GM12873 (cell line): ENCODE measurements at regions not wholly inside any gene's neighbourhood (a gene's known extent, or its start where the extent isn't known, plus 50 kb on each side); places are given as distances from the start of the nearest gene placed in this dataset.

Source experiments
- TF ChIP-seq, protein P1 (sequence below): IDR thresholded peaks from 2 replicates; pipeline ENCODE4 v1.5.1; 2012; ENCODE audit warnings: low read depth, mild to moderate bottlenecking, moderate library complexity, low read length, control low read depth; ENCODE audit not compliant: insufficient read depth; ENCODE audit errors: missing control alignments

GRCh38 chr10:112039823-112040222 lies 143.7 kb downstream of the GPAM start:
- TF ChIP-seq, protein P1, sequence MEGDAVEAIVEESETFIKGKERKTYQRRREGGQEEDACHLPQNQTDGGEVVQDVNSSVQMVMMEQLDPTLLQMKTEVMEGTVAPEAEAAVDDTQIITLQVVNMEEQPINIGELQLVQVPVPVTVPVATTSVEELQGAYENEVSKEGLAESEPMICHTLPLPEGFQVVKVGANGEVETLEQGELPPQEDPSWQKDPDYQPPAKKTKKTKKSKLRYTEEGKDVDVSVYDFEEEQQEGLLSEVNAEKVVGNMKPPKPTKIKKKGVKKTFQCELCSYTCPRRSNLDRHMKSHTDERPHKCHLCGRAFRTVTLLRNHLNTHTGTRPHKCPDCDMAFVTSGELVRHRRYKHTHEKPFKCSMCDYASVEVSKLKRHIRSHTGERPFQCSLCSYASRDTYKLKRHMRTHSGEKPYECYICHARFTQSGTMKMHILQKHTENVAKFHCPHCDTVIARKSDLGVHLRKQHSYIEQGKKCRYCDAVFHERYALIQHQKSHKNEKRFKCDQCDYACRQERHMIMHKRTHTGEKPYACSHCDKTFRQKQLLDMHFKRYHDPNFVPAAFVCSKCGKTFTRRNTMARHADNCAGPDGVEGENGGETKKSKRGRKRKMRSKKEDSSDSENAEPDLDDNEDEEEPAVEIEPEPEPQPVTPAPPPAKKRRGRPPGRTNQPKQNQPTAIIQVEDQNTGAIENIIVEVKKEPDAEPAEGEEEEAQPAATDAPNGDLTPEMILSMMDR = no peak

GRCh38 chr10:112040696-112041095 lies 142.9 kb downstream of the GPAM start:
- TF ChIP-seq, protein P1 = no peak

DNA sequence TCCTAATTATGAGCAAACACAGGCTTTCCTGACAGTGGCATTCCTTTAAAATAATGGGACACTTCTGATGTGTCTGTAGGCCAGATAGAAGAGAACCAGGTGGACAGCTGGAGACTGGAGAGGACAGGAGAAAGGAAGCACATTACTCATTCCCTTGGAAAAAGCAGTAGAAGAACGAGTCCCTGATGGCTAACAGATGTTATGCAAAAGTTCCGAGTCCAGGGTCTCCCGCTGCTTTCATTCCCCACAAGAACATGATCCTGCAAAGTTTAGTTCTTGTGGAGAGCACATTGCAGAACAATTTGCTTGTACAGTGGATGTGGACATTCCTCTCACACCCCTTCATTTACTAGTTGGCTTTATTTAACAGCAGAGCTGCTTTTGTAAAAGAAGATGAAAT lies 137.6 kb downstream of the GPAM start:
- TF ChIP-seq, protein P1 = no peak

DNA sequence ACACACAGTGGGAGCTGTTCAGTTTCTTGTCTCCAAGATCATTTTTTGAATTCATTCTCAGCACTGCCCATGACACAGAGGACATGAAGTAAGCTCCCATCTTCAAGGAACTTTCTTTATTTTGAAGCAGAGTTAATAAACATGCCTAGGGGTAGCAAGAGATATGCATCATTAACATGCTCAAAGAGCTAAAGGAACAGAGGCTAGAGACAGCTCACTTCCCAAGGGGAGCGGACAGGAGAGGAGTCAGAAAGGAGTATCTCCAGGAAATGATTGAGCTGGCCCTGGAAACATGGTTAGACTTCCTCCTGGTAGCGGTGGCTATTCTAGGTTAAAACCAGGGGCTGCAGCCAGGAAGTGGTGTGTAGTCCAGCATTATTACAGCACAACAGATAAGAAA lies 135.9 kb downstream of the GPAM start:
- TF ChIP-seq, protein P1 = no peak

DNA sequence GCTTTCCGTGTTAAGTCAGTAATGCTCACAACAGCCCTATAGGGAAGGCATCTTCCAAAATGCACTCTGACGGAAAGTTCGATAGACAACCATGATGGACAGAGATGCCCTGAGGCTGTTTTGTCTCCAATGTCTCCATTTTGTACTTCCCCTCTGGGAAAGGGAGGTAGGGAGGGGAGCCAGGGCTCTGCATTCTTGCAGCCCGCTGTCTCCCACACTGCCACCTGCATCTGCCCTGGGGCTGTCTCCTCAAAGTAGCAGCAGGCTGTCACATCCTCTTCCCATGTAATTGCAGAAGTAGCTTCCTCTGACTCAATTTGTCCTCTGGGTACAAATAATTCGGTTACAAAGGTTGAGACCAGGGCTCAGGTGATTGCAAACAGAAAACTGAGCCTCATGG lies 131.4 kb downstream of the GPAM start:
- TF ChIP-seq, protein P1 = no peak

DNA sequence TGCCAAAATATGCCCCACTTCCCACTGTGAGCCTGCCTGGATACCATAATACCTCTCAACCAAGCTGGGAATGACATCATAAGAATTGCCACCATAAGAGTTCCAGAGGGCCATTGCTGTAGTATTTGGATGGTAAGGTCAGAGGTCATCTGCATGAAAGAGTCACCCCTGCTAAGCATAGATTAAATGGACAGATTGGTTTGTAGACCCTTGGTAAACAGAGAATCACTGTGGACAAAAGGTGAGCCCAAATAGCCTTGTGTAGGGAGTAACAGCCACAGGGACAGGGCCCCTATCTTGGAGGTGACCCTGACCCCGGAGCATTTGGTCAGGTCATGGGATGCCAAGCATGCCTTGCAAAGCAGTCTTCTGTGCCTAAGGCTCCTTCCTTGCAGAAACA lies 129.7 kb downstream of the GPAM start:
- TF ChIP-seq, protein P1 = no peak

DNA sequence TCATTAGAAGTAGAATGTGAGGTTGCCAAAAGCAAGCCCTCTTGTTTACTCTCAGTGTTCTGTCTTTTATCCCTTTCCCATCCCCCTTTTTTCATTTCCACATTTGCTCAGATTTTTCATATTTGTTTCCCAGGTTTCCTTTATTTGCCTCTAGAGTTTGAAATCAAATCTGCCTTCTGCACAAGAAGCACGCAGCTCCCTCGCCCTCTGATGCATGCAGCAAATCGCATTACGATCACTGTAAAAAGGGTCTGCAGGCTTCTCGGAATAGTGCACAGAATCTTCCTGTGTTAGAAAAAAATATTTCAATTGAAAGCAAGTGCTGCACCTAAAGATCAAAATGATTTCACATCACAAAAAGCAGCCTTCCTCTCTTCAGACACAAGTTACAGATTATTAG lies 129.0 kb downstream of the GPAM start:
- TF ChIP-seq, protein P1 = no peak
